ENCODE measurements at regions not wholly inside any gene's neighbourhood (a gene's known extent, or its start where the extent isn't known, plus 50 kb on each side); places are given as distances from the start of the nearest gene placed in this dataset.

GRCh38 chr9:101904845-101905244, 166.4 kb upstream of the GRIN3A start:
- TF ChIP-seq CTCF (IDR thresholded peaks at IDR 0.05; ENCODE audit: low read depth, low read length, poor library complexity, severe bottlenecking) = no peak
- TF ChIP-seq EZH2phosphoT487 (IDR thresholded peaks at IDR 0.05; ENCODE audit: borderline replicate concordance, low read length) = no peak

Data from DOHH2 (cell line).